ENCODE measurements at regions not wholly inside any gene's neighbourhood (a gene's known extent, or its start where the extent isn't known, plus 50 kb on each side); places are given as distances from the start of the nearest gene placed in this dataset.

DNA sequence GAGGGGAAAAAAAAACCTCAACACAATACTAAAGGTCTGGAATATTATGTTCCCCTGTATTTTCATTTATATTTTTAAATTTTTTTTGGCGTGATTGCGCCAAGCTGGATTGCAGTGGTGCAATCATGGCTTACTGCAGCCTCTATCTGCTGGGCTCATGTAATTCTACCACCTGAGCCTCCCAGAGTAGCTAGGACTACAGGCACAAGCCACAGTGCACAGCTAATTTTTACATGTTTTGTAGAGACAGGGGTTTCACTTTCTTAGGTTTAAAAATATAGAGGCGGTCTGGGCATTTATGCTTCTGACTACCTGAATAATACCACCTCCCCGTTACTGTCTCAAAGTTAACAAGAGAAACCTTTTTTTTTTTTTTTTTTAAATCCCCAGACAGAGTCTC lies 51.1 kb upstream of the MAP4 start:
- 95 to 98% methylated on average over 4 of the region's 4 CpGs for WGBS, 2 donors
- Histone ChIP-seq H3K4me3 (no peak overlapping the region), H3K36me3 (no peaks in the 10 kb centered on the region), H3K4me1 (peaks cover 0 to 68% (median 50%) of the 10 kb centered on the region in 4 donors), H3K27ac (no peak overlapping the region), H3K9me3 (no peaks in the 10 kb centered on the region), H3K27me3 (no peaks in the 10 kb centered on the region)
- no peak for DNase-seq
- intact Hi-C loops (cut with DNase I), result no loop called here
- TF ChIP-seq POLR2A (IDR thresholded peaks at IDR 0.05) (no peak), EP300 (IDR thresholded peaks at IDR 0.05) (no peak), POLR2AphosphoS5 (IDR thresholded peaks at IDR 0.05) (no peak)
- TF ChIP-seq, protein P1, sequence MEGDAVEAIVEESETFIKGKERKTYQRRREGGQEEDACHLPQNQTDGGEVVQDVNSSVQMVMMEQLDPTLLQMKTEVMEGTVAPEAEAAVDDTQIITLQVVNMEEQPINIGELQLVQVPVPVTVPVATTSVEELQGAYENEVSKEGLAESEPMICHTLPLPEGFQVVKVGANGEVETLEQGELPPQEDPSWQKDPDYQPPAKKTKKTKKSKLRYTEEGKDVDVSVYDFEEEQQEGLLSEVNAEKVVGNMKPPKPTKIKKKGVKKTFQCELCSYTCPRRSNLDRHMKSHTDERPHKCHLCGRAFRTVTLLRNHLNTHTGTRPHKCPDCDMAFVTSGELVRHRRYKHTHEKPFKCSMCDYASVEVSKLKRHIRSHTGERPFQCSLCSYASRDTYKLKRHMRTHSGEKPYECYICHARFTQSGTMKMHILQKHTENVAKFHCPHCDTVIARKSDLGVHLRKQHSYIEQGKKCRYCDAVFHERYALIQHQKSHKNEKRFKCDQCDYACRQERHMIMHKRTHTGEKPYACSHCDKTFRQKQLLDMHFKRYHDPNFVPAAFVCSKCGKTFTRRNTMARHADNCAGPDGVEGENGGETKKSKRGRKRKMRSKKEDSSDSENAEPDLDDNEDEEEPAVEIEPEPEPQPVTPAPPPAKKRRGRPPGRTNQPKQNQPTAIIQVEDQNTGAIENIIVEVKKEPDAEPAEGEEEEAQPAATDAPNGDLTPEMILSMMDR (IDR thresholded peaks at IDR 0.05), result no peak

All from sigmoid colon (tissue), 6 donors.